GM12892 (cell line): ENCODE measurements at regions not wholly inside any gene's neighbourhood (a gene's known extent, or its start where the extent isn't known, plus 50 kb on each side); places are given as distances from the start of the nearest gene placed in this dataset.
"Not testable (repeated sequence)": the region's sequence is repeated elsewhere in the genome, so short reads cannot be mapped to it uniquely, and the experiment has no call there.

Source experiments
- DNase-seq: peaks from one replicate; pipeline ENCODE4 v3.0.0; 2011; ENCODE audit not compliant: insufficient read length
- FAIRE-seq: peaks from 2 replicates; lab custom pipeline; 2011; peaks lifted over from hg19 to GRCh38; lab: Jason Lieb, UNC
- POLR2A ChIP-seq: IDR thresholded peaks from 2 replicates; pipeline ENCODE4 v1.6.1; 2011; ENCODE audit warnings: low read depth, low read length, control low read depth
- POLR2AphosphoS5 ChIP-seq: IDR thresholded peaks from 2 replicates; pipeline ENCODE4 v1.6.1; 2011; ENCODE audit warnings: low read depth, low read length, control low read depth
- TAF1 ChIP-seq: IDR thresholded peaks from 2 replicates; pipeline ENCODE4 v1.6.1; 2011; ENCODE audit warnings: low read depth, mild to moderate bottlenecking, control low read depth, low read length, borderline replicate concordance

DNA sequence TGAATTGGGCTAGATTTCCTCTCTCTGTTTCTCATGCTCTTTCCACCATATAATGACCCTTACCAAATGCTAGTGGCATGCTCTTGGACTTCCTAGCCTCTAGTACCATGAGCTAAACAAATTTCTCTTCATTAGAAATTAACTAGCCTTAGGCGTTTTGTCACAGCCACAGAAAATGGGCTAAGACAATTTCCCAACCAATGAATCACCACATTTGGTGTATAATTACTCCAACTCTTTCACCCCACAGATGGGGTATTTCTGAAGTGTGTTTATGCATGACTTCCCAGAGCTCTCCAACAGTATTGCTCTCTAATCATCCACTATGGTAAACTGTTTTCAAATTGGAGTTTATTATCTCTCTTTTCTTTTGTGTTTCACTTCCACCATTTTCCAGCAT is 1041.1 kb upstream of the COX7C start:
- TF ChIP-seq POLR2AphosphoS5 = no peak
- FAIRE-seq (no peak), DNase-seq (no peak)

DNA sequence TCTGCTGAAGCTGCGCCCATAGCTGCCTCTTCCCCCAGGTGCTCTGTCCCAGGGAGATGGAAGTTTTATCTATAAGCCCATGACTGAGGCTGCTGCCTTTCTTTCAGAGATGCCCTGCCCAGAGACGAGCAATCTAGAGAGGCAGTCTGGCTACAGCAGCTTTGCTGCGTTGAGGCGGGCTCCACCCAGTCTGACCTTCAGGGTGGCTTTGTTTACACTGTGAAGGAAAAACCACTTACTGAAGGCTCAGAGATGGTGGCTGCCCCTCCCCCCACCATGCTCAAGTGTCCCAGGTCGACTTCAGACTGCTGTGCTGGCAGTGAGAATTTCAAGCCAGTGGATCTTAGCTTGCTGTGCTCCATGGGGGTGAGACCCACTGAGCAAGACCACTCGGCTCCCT is 1029.9 kb upstream of the COX7C start:
- not testable (repeated sequence) for FAIRE-seq, DNase-seq

GRCh38 chr5:85588268-85588667 is 1029.5 kb upstream of the COX7C start:
- DNase-seq, FAIRE-seq: not testable (repeated sequence)

GRCh38 chr5:85590764-85591163 is 1027.0 kb upstream of the COX7C start:
- DNase-seq (no peak), FAIRE-seq (no peak)
- TF ChIP-seq TAF1 (no peak), POLR2AphosphoS5 (no peak)

DNA sequence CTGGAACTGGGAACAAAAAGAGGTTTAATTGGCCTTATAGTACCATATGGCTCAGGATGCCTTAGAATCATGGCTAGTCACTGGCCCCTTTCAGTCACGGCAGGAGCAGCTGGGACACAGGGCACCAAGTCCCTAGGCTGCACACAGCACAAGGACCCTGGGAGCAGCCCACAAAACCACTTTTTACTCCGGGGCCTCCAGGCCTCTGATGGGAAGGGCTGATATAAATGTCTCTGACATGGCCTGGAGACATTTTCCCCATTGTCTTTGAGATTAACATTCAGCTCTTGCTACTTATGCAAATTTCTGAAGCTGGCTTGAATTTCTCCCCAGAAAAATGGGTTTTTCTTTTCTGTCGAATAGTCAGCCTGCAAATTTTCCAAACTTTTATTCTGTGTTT is 1026.4 kb upstream of the COX7C start:
- no peak for FAIRE-seq
- TF ChIP-seq POLR2A = no peak
- TF ChIP-seq TAF1 = no peak
- no peak for TF ChIP-seq POLR2AphosphoS5
- DNase-seq = no peak

DNA sequence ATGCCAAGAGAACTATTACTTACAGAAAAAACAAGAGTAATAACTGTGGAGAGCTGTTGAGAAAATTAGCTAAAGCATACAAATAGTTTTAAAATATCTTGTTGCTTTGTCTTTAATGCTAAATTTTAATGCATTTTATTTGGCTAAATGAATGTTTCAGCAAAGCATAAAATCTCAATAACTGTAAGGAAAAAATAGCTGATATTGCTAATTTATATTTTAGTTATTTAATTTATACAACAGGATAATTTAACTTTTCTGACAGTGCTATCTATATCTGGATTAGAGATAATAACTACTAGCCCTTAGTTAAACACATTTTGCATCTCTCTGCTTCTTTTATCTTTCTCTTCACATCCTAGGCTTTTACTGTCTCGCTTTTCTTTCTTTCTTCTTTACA is 1014.9 kb upstream of the COX7C start:
- FAIRE-seq = no peak
- TF ChIP-seq POLR2A = no peak
- TF ChIP-seq POLR2AphosphoS5 = no peak

DNA sequence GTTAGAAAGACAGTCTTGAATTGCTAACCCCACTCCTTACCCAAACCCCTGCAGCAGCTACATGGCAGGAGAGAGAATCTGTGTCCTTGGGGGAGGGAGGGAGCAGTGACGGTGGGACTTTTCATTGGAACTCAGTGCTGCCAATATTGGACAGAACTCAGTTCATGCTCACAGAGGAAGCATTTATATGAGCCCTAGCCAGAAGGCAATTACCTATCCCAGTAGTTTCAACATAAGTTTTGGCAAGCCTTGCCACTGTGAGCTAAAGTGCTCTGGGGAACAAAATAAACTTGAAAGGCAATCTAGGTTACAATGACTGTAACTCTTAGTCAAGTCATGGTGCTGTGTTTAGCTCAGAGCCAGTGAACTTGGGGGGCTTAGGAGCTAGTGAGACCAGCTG is 1013.4 kb upstream of the COX7C start:
- DNase-seq (no peak), FAIRE-seq (no peak)
- no peak for TF ChIP-seq POLR2AphosphoS5

More for the DNA sequence above, 1014.9 kb upstream of the COX7C start:
- DNase-seq = no peak

GRCh38 chr5:85604786-85605185 is 1013.0 kb upstream of the COX7C start:
- FAIRE-seq (no peak), DNase-seq (no peak)
- TF ChIP-seq POLR2A (no peak), TAF1 (no peak), POLR2AphosphoS5 (no peak)

DNA sequence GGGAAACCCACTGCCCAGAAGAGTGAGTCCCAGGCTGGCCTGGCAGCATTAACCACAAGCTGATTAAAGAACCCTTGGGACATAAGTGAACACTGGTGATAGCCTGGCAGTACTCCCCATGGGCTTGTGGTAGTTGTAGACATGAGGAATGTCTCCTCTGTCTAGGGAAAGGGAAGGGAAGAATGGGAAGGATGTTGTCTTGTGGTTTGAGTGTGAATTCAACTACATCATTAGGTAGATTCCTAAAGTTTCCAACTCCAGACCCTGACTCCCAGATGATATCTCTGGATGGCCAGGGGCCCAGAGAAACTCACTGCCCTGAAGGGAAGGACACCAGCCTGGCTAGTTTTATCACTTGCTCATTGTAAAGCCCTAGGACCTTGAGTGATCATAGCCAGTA is 1012.4 kb upstream of the COX7C start:
- FAIRE-seq (no peak), DNase-seq (no peak)
- TF ChIP-seq POLR2AphosphoS5 = no peak
- TF ChIP-seq TAF1 = no peak
- no peak for TF ChIP-seq POLR2A

GRCh38 chr5:85614489-85614888 is 1003.3 kb upstream of the COX7C start:
- no peak for TF ChIP-seq POLR2A
- TF ChIP-seq TAF1 = no peak
- TF ChIP-seq POLR2AphosphoS5 = no peak
- FAIRE-seq (no peak), DNase-seq (no peak)

DNA sequence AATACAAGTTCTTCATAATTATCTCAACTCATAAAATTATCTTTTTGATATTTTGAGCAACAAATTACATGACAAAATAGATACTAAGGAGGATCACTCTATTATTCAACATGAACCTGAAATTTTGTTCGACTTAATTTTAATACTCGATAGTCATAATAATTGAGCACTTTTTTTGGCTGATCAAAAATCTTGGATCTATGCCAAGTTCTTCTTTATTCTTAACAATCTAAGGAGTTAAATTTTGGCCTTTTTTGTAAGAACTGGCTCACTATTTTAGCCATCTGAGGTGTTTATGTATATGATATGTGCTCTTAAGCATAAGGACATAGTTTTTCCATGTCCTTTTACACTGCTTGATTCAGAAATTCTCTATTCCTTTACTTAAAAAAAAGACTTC is 996.1 kb upstream of the COX7C start:
- TF ChIP-seq POLR2AphosphoS5 (no peak), TAF1 (no peak), POLR2A (no peak)
- FAIRE-seq = no peak
- DNase-seq = no peak

- DNase-seq (no peak), FAIRE-seq (no peak)
- no peak for TF ChIP-seq POLR2AphosphoS5
- TF ChIP-seq TAF1 = no peak
- no peak for TF ChIP-seq POLR2A
These were observed 989.6 kb upstream of the COX7C start for GRCh38 chr5:85628153-85628552.

- not testable (repeated sequence) for DNase-seq, FAIRE-seq
These were observed 979.1 kb upstream of the COX7C start for GRCh38 chr5:85638495-85639125.

GRCh38 chr5:85646036-85646435 is 971.7 kb upstream of the COX7C start:
- no peak for DNase-seq
- TF ChIP-seq TAF1 = no peak
- no peak for TF ChIP-seq POLR2AphosphoS5
- TF ChIP-seq POLR2A = no peak
- no peak for FAIRE-seq
